Progenitor cell of endocrine pancreas (in vitro differentiated cells): ENCODE measurements at regions not wholly inside any gene's neighbourhood (a gene's known extent, or its start where the extent isn't known, plus 50 kb on each side); places are given as distances from the start of the nearest gene placed in this dataset.
"Not testable (repeated sequence)": the region's sequence is repeated elsewhere in the genome, so short reads cannot be mapped to it uniquely, and the experiment has no call there.

Source experiments
- DNase-seq: peaks from one replicate; pipeline ENCODE4 v3.0.0; 2021; ENCODE audit warnings: low spot score; ENCODE audit not compliant: unreplicated experiment
- H3K27ac Mint-ChIP-seq: 2 replicates; pipeline ENCODE4 v1.8.0; 2021; ENCODE audit warnings: mild to moderate bottlenecking, moderate library complexity, mixed read lengths
- H3K27me3 Mint-ChIP-seq: 2 replicates; pipeline ENCODE4 v1.8.0; 2021; ENCODE audit warnings: mixed read lengths
- H3K36me3 Mint-ChIP-seq: 2 replicates; pipeline ENCODE4 v1.8.0; 2022; ENCODE audit warnings: mixed read lengths; ENCODE audit not compliant: insufficient read depth
- H3K4me1 Mint-ChIP-seq: 2 replicates; pipeline ENCODE4 v1.8.0; 2021; ENCODE audit warnings: low read depth, mixed read lengths
- H3K4me3 Mint-ChIP-seq: 2 replicates; pipeline ENCODE4 v1.8.0; 2021; ENCODE audit warnings: low read depth, mild to moderate bottlenecking, moderate library complexity, mixed read lengths
- H3K9me3 Mint-ChIP-seq: 2 replicates; pipeline ENCODE4 v1.8.0; 2021; ENCODE audit warnings: low read depth, mixed read lengths
- TF ChIP-seq, protein P1 (sequence below): fragments of 200-600 bp; sonication (generic); IDR thresholded peaks from one replicate; pipeline ENCODE4 v1.5.0; 2021; ENCODE audit warnings: antibody characterized with exemption, mild to moderate bottlenecking; ENCODE audit not compliant: unreplicated experiment

DNA sequence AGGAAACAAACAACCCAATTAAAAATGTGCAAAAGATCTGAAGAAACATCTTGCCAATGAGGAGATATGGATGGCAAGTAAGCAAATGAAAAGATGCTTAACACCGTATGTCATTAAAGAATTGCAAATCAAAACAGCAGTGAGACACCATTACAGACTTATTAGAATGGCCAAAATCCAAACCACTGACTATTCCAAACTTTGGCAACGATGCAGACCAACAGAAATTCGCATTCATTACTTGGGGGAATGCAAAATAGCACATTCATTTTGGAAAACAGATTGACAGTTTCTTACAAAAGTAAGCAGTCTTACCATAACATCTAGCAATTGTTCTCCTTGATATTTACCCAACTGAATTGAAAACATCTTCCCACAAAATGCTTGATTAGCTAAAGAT lies 1118.7 kb downstream of the SUCLG1 start:
- no peaks in the 10 kb centered on the region for H3K4me1 Mint-ChIP-seq
- H3K4me3 Mint-ChIP-seq = no peak overlapping the region

DNA sequence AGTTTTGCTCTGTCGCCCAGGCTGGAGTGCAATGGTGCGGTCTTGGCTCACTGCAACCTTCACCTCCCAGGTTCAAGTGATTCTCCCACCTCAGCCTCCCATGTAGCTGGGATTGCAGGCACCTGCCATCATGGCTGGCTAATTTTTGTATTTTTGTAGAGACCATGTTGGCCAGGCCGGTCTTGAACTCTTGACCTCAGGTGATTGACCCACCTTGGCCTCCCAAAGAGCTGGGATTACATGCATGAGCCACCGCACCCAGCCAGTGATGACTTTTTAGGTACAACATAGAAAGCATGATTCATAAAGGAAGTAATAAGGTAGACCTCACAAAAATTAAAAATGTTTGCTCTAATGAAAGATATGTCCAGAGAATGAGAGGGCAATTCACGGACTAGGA lies 1119.1 kb downstream of the SUCLG1 start:
- H3K27me3 Mint-ChIP-seq, H3K27ac Mint-ChIP-seq, H3K9me3 Mint-ChIP-seq, H3K4me3 Mint-ChIP-seq, DNase-seq, H3K4me1 Mint-ChIP-seq, H3K36me3 Mint-ChIP-seq: not testable (repeated sequence)

More for the DNA sequence above, 1118.7 kb downstream of the SUCLG1 start:
- Mint-ChIP-seq H3K9me3 (peaks cover 6% of the 10 kb centered on the region), H3K27ac (no peak overlapping the region), H3K36me3 (no peaks in the 10 kb centered on the region), H3K27me3 (no peaks in the 10 kb centered on the region)
- TF ChIP-seq, protein P1, sequence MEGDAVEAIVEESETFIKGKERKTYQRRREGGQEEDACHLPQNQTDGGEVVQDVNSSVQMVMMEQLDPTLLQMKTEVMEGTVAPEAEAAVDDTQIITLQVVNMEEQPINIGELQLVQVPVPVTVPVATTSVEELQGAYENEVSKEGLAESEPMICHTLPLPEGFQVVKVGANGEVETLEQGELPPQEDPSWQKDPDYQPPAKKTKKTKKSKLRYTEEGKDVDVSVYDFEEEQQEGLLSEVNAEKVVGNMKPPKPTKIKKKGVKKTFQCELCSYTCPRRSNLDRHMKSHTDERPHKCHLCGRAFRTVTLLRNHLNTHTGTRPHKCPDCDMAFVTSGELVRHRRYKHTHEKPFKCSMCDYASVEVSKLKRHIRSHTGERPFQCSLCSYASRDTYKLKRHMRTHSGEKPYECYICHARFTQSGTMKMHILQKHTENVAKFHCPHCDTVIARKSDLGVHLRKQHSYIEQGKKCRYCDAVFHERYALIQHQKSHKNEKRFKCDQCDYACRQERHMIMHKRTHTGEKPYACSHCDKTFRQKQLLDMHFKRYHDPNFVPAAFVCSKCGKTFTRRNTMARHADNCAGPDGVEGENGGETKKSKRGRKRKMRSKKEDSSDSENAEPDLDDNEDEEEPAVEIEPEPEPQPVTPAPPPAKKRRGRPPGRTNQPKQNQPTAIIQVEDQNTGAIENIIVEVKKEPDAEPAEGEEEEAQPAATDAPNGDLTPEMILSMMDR = no peak
- DNase-seq = no peak

DNA sequence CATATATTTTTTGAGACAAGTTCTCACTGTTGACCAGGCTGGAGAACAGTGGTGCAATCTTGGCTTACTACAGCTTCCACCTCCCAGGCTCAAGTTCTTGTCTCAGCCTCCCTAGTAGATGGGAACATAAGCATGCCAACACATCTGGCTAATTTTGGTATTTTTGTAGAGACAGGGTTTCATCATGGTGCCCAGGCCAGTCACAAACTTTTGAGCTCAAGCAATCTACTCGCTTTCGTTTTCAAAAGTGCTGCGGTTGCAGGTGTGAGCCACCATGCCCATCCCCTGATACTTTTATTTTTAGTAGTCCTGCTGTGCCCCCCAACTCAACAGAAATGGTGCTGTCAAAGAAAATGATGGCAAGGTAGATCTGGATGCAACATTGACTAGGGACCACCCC lies 1127.3 kb downstream of the SUCLG1 start:
- DNase-seq = no peak
- no peaks in the 10 kb centered on the region for H3K4me1 Mint-ChIP-seq
- no peak overlapping the region for H3K27ac Mint-ChIP-seq
- TF ChIP-seq, protein P1 = no peak
- no peak overlapping the region for H3K4me3 Mint-ChIP-seq
- no peaks in the 10 kb centered on the region for H3K36me3 Mint-ChIP-seq
- H3K27me3 Mint-ChIP-seq = no peaks in the 10 kb centered on the region
- H3K9me3 Mint-ChIP-seq = no peaks in the 10 kb centered on the region

DNA sequence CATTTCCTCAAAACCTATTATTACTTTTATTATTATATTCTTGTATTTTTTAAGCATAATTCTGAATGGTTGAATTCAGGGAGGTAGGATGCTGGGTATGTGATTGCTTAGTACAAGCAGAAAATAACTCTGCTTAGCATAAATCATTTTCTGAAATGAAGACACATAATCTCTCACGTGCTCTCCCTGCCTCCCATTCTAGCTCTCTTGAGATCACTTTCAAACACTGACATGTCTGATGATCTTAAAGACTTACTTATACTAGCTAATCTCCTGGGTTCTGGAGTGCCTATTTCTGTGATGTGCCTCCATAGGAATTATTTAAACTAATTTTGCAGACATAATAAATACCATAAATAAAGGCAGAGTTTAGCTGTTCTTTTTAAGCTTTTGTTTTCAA lies 1136.0 kb downstream of the SUCLG1 start:
- TF ChIP-seq, protein P1 = no peak
- Mint-ChIP-seq H3K27ac (no peak overlapping the region), H3K4me3 (no peak overlapping the region), H3K36me3 (no peaks in the 10 kb centered on the region), H3K4me1 (no peaks in the 10 kb centered on the region), H3K9me3 (no peaks in the 10 kb centered on the region), H3K27me3 (no peaks in the 10 kb centered on the region)
- no peak for DNase-seq

DNA sequence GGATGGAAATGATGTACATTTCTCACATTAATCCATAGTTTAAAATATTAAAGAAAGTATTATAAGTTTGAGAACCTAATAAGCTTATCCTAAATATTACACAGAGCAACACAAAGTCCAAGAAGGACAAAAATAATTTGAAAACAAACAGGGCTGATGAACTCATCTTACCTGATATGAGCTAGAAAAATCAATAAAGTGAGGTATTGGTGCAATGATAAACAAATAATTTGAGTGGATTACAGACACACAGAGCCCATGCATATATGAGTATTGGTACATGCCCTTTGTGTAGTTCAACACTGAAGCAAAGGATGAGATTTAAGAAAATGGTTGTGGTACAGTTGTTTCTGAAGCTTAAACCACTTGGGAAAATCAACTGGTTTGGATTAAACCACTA lies 1139.0 kb downstream of the SUCLG1 start:
- DNase-seq = no peak
- Mint-ChIP-seq H3K4me1 (no peaks in the 10 kb centered on the region), H3K27me3 (no peaks in the 10 kb centered on the region), H3K4me3 (no peak overlapping the region), H3K27ac (no peak overlapping the region), H3K9me3 (no peaks in the 10 kb centered on the region), H3K36me3 (no peaks in the 10 kb centered on the region)
- TF ChIP-seq, protein P1 = no peak

DNA sequence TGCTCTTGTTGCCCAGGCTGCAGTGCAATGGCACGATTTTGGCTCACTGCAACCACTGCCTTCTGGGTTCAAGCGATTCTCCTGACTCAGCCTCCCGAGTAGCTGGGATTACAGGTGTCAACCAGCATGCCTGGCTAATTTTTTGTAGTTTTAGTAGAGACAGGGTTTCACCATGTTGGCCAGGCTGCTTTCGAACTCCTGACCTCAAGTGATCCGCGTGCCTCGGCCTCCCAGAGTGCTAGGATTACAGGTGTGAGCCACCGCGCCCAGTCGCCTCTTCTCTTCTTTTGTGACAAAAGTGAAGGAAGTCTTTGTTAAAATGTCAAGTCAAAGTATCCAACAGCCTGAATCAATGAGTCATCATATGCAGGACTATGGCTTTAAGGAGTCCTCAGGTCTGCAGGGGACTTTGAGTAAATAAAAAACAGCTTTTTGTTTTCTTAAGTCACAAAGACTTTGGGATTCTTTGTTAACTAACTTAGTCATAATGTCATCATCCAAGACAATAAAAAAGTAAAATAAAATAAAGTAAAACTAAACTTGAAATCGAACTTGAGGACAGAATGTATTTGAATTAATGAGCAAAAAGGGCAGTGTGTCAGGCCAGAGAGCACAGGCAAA lies 1153.2 kb downstream of the SUCLG1 start:
- TF ChIP-seq, protein P1 = no peak
- H3K36me3 Mint-ChIP-seq = no peaks in the 10 kb centered on the region
- H3K9me3 Mint-ChIP-seq = peaks cover 4% of the 10 kb centered on the region
- H3K4me3 Mint-ChIP-seq = no peak overlapping the region
- no peaks in the 10 kb centered on the region for H3K27me3 Mint-ChIP-seq
- no peak overlapping the region for H3K27ac Mint-ChIP-seq
- DNase-seq = no peak
- no peaks in the 10 kb centered on the region for H3K4me1 Mint-ChIP-seq
